K562 (cell line): ENCODE measurements at regions not wholly inside any gene's neighbourhood (a gene's known extent, or its start where the extent isn't known, plus 50 kb on each side); places are given as distances from the start of the nearest gene placed in this dataset.

Source experiments
- ATAC-seq: fragments of 200-7000 bp; cut with Tn5 transposase; 3 replicates; pipeline ENCODE4 v1.9.1; 2020; ENCODE audit warnings: moderate library complexity
- BruUV-seq: library from RNA; stranded (reverse); fragments of 400-500 nt; replicated peaks from 2 replicates; lab custom pipeline; 2021; lab: Mats Ljungman, UMichigan
- CTCF ChIA-PET: fragments of 300-600 bp; formaldehyde crosslinking; extraction: SDS; loops from one replicate; lab custom pipeline; 2021; ENCODE audit warnings: low intra/inter-chr PET ratio; lab: Yijun Ruan, JAX
- POLR2A ChIA-PET: fragments of 300-600, 350-650 bp; sonication (Branson Sonifier 250); formaldehyde crosslinking; extraction: SDS; loops from one replicate; lab custom pipeline; 2021; ENCODE audit warnings: antibody characterized with exemption, inconsistent platforms; lab: Yijun Ruan, JAX
- DNase-seq, 4 experiments: peaks; one replicate each; pipeline versions ENCODE4 v3.0.0 to v3.0.0-alpha.2; 2011 to 2018; ENCODE audit warnings: low spot score in 3 of 4, mixed read lengths in 3 of 4; ENCODE audit errors: extremely low read depth in 1 of 4
- FAIRE-seq: peaks from 2 replicates; lab custom pipeline; 2011; peaks lifted over from hg19 to GRCh38; lab: Jason Lieb, UNC
- H2AFZ ChIP-seq: 2 replicates; pipeline ENCODE4 v1.6.0; 2011; ENCODE audit warnings: low read depth, low read length, control low read depth, inconsistent platforms
- H3K27ac ChIP-seq: fragments of 200-600 bp; 3 replicates; pipeline ENCODE4 v1.8.0; 2011; ENCODE audit warnings: low read depth, mild to moderate bottlenecking, control low read depth, inconsistent platforms, low read length, moderate library complexity, mixed read lengths; ENCODE audit errors: extremely low read depth
- H3K27me3 ChIP-seq, 2 experiments: fragments of 300-600 bp in 1 of 2; 2 replicates in 1 of 2; 3 replicates in 1 of 2; pipeline versions ENCODE4 v1.6.0 to v1.8.0; 2011; ENCODE audit warnings: inconsistent platforms in 2 of 2, low read length in 2 of 2, mild to moderate bottlenecking in 1 of 2, mixed read lengths in 1 of 2, moderate library complexity in 1 of 2; ENCODE audit not compliant: control insufficient read depth in 2 of 2, insufficient read depth in 2 of 2
- H3K36me3 ChIP-seq: fragments of 300-600 bp; 3 replicates; pipeline ENCODE4 v1.8.0; 2011; ENCODE audit warnings: mild to moderate bottlenecking, low read length, inconsistent platforms; ENCODE audit not compliant: control insufficient read depth, insufficient read depth
- H3K4me1 ChIP-seq, 2 experiments: fragments of 200-600 bp in 1 of 2; replicated peaks in 1 of 2; 2 replicates in 1 of 2; 3 replicates in 1 of 2; pipeline versions ENCODE4 v1.5.1 to v1.8.0; 2011; ENCODE audit warnings: inconsistent platforms in 2 of 2, low read length in 2 of 2, mild to moderate bottlenecking in 1 of 2, mixed read lengths in 1 of 2, moderate library complexity in 1 of 2; ENCODE audit not compliant: control insufficient read depth in 2 of 2, insufficient read depth in 2 of 2
- H3K4me2 ChIP-seq: 2 replicates; pipeline ENCODE4 v1.6.1; 2011; ENCODE audit warnings: low read length, control low read depth, inconsistent platforms, mixed read lengths; ENCODE audit not compliant: insufficient read depth
- H3K4me3 ChIP-seq: fragments of 200-600 bp; sonication (generic), shearing (Covaris generic); 2 replicates; pipeline ENCODE4 v1.5.1; 2016; ENCODE audit warnings: control low read depth, inconsistent platforms
- H3K79me2 ChIP-seq: fragments of 200-600 bp; 3 replicates; pipeline ENCODE4 v1.8.0; 2011; ENCODE audit warnings: low read length, inconsistent platforms; ENCODE audit not compliant: control insufficient read depth, insufficient read depth
- H3K9ac ChIP-seq, 2 experiments: 2 replicates each; pipeline versions ENCODE4 v1.6.0 to v1.6.1; 2011; ENCODE audit warnings: low read depth in 2 of 2, low read length in 2 of 2, control low read depth in 1 of 2, inconsistent platforms in 1 of 2, mild to moderate bottlenecking in 1 of 2, mixed read lengths in 1 of 2; ENCODE audit not compliant: insufficient read depth in 1 of 2
- H3K9me1 ChIP-seq: one replicate; pipeline ENCODE4 v1.6.0; 2011; ENCODE audit warnings: inconsistent platforms, mild to moderate bottlenecking, low read length, moderate library complexity; ENCODE audit not compliant: control insufficient read depth, insufficient read depth
- H3K9me3 ChIP-seq: replicated peaks from 2 replicates; pipeline ENCODE4 v1.5.1; 2011; ENCODE audit warnings: low read depth, low read length, inconsistent platforms; ENCODE audit not compliant: control insufficient read depth, insufficient read depth
- H4K20me1 ChIP-seq: replicated peaks from 2 replicates; pipeline ENCODE4 v1.6.1; 2011; ENCODE audit warnings: low read length, inconsistent platforms, mixed read lengths; ENCODE audit not compliant: control insufficient read depth, insufficient read depth
- ELF1 ChIP-seq: fragments of 200-800 bp; sonication (Bioruptor generic); IDR thresholded peaks from 2 replicates; pipeline ENCODE4 v1.6.1; 2016; ENCODE audit warnings: missing genetic modification characterization, missing compliant biosample characterization
- ETV1 ChIP-seq: fragments of 450-650 bp; conservative IDR thresholded peaks from 2 replicates; pipeline ENCODE4 v1.6.1; 2016; ENCODE audit warnings: missing genetic modification characterization, control low read depth, low read depth, missing compliant biosample characterization
- FOXK2 ChIP-seq, 2 experiments: fragments of 450-650 bp; IDR thresholded peaks in 1 of 2; conservative IDR thresholded peaks in 1 of 2; 2 replicates each; pipeline ENCODE4 v1.6.1; 2016; ENCODE audit warnings: low read depth in 2 of 2, mild to moderate bottlenecking in 1 of 2
- HMG20B ChIP-seq: fragments of 250-450 bp; sonication (Bioruptor Pico); IDR thresholded peaks from 2 replicates; pipeline ENCODE4 v1.5.0; 2021; ENCODE audit warnings: mild to moderate bottlenecking
- HOXB6 ChIP-seq: fragments of 250-450 bp; sonication (Bioruptor Pico); IDR thresholded peaks from 2 replicates; pipeline ENCODE4 v1.5.1; 2022; ENCODE audit warnings: mild to moderate bottlenecking, borderline replicate concordance
- NR4A1 ChIP-seq, 2 experiments: fragments of 250-450 bp in 1 of 2; fragments of 450-650 bp in 1 of 2; sonication (Bioruptor Pico) in 1 of 2; IDR thresholded peaks; 2 replicates each; pipeline versions ENCODE4 v1.4.0 to v1.6.1; 2016 to 2020; ENCODE audit warnings: mild to moderate bottlenecking in 2 of 2, missing compliant biosample characterization in 1 of 2, missing genetic modification characterization in 1 of 2, moderate library complexity in 1 of 2
- SUPT5H ChIP-seq: fragments of 450-650 bp; IDR thresholded peaks from 2 replicates; pipeline ENCODE4 v1.6.1; 2016
- ZFP36 ChIP-seq: fragments of 150-350 bp; IDR thresholded peaks from 2 replicates; pipeline ENCODE4 v1.6.1; 2018; ENCODE audit warnings: low read length, low read depth; ENCODE audit not compliant: partially characterized antibody
- ZNF124 ChIP-seq: sonication (generic); formaldehyde crosslinking; IDR thresholded peaks from 2 replicates; pipeline ENCODE4 v1.8.1; 2022; ENCODE audit warnings: missing genetic modification reagents
- ZNF347 ChIP-seq: fragments of 450-650 bp; formaldehyde crosslinking; IDR thresholded peaks from 2 replicates; pipeline ENCODE4 v1.4.0; 2020; ENCODE audit warnings: low read depth, mild to moderate bottlenecking, moderate library complexity
- ZNF586 ChIP-seq: fragments of 450-650 bp; formaldehyde crosslinking; conservative IDR thresholded peaks from 2 replicates; pipeline ENCODE4 v1.4.0; 2020; ENCODE audit warnings: mild to moderate bottlenecking, moderate library complexity
- ZNF707 ChIP-seq: fragments of 250-450 bp; sonication (Bioruptor Pico); conservative IDR thresholded peaks from 2 replicates; pipeline ENCODE4 v1.8.0; 2022; ENCODE audit warnings: inconsistent platforms, mild to moderate bottlenecking, moderate library complexity
- WGBS: fragments of 100-300 bp; shearing (Covaris generic); methylation state at CpG from one replicate; pipeline ENCODE4 v1.1.6; 2016; ENCODE audit warnings: low coverage, mixed read lengths; ENCODE audit not compliant: insufficient coverage; ENCODE audit errors: missing lambda C conversion rate; 5-methylcytosine and 5-hydroxymethylcytosine counted together
- in situ Hi-C: fragments of 300-500 bp; cut with MboI; formaldehyde crosslinking; loops from 4 replicates; pipeline ENCODE4 v1.15.0; 2018; ENCODE audit warnings: inconsistent platforms, mixed read lengths
- intact Hi-C: fragments of 100-400 bp; cut with micrococcal nuclease; formaldehyde crosslinking; loops from 2 replicates; pipeline ENCODE4 v1.14.2; 2022
- TF ChIP-seq, protein P1 (sequence below), 3 experiments: fragments of 200-800 bp in 1 of 3; fragments of 250-450 bp in 1 of 3; fragments of 450-650 bp in 1 of 3; sonication (Bioruptor Pico) in 1 of 3; sonication (Bioruptor generic) in 1 of 3; formaldehyde crosslinking in 1 of 3; IDR thresholded peaks; 2 replicates each; pipeline versions ENCODE4 v1.6.1 to v1.8.0; 2016 to 2022; ENCODE audit warnings: mild to moderate bottlenecking in 2 of 3, missing genetic modification characterization in 2 of 3, missing compliant biosample characterization in 1 of 3, moderate library complexity in 1 of 3
- TF ChIP-seq, protein P2 (sequence below): fragments of 450-650 bp; IDR thresholded peaks from 2 replicates; pipeline ENCODE4 v1.7.1; 2018; ENCODE audit warnings: mild to moderate bottlenecking, low read depth; ENCODE audit not compliant: partially characterized antibody

DNA sequence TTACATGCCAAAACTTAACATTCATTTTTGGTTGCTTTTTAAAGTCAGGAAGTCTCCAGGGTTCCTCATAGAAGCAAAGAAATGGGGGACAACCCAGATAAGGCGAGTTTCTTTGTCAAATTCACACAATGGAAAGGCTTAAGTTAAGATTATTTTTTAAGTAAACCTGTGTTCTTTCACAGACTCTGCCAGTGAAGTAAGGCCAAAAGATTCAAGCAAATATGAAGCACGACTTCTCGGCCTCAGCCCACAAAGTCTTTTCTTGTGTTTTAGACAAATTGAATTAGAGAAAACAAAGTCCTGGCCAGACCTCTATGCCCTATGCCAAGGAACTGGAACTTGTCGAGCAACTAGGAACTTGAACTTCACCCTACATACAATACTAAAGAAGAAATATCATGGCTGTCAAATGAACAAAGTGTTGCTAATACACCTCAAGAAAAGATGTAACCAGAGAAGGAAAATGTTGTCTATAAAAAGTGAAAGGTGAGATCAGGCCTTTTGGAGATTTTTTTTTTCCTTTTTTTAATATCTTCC, 540.0 kb upstream of the JARID2 start (continued):
- no peak for TF ChIP-seq FOXK2 (conservative IDR thresholded peaks at IDR 0.05 in 1 of 2, IDR thresholded peaks at IDR 0.05 in 1 of 2; ENCODE audit: low read depth in 2 of 2)
- no peak for TF ChIP-seq ZFP36
- no peak for TF ChIP-seq ZNF586
- no peak for TF ChIP-seq HOXB6

DNA sequence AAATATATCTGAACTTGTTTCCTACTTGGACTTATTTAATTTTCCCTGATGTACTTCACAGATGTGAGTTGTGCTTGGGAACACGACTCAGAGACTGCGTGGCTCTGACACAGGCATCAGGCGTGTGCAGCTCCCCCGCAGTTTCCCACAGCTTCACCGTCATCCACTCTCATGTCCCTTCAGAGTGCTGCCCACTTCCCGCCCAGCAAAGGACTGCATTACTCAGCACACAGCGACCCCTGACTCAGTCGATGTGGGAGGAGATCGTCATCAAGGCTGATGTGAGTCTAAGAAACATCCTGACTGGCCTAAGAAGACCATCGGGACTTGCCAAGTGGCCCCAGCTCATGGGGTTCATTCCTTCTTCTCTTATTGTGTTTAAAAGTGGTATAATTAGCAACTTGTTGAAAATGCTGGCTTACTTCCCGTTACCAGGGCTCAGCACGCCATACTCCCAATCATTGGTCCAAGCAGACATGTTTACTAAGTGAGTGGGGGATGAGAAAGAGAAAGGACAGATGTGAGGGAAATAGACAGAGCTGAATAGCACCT, 539.4 kb upstream of the JARID2 start:
- Histone ChIP-seq H3K79me2 (no peaks in the 10 kb centered on the region), H4K20me1 (no peaks in the 10 kb centered on the region), H3K27ac (peak overlapping the region; percentile 80), H3K4me3 (no peak overlapping the region), H3K4me1 (peaks cover 24 to 74% of the 10 kb centered on the region in 2 experiments), H3K4me2 (peak overlapping the region; percentile 66), H3K9me3 (peaks cover 6% of the 10 kb centered on the region), H2AFZ (peak overlapping the region; percentile 98), H3K27me3 (no peaks in the 10 kb centered on the region), H3K36me3 (no peaks in the 10 kb centered on the region; the same call in 2 of the 3 replicates), H3K9ac (peak overlapping the region; percentile 59 to 85), H3K9me1 (no peaks in the 10 kb centered on the region)
- ATAC-seq, result peak; percentile 63
- peak; percentile 87 for FAIRE-seq
- in situ Hi-C loops, result no loop called here
- intact Hi-C loops, result loop anchor here (5.0 kb wide), 1 partner anchor 494 kb away; no protein-coding TSS in a partner anchor
- POLR2A ChIA-PET, result interaction anchor here (0.9 kb wide), 1 partner anchor 47 kb away, joined by 3 read pairs; no protein-coding TSS in a partner anchor
- CTCF ChIA-PET, result no interaction called here
- no TSS peak for BruUV-seq
- WGBS, result 11% methylated on average over 12 of the region's 12 CpGs
- peak; percentile 70 to 92 (median 79) for DNase-seq
- no peak for TF ChIP-seq HMG20B (CRISPR knock-in tag)
- TF ChIP-seq ETV1, result peak; percentile 57; the same call in 1 of the 2 replicates
- no peak for TF ChIP-seq NR4A1 (CRISPR knock-in tag; IDR thresholded peaks at IDR 0.05)
- TF ChIP-seq NR4A1 (tag; IDR thresholded peaks at IDR 0.05), result peak; percentile 73
- no peak for TF ChIP-seq ZNF347
- TF ChIP-seq, protein P1, sequence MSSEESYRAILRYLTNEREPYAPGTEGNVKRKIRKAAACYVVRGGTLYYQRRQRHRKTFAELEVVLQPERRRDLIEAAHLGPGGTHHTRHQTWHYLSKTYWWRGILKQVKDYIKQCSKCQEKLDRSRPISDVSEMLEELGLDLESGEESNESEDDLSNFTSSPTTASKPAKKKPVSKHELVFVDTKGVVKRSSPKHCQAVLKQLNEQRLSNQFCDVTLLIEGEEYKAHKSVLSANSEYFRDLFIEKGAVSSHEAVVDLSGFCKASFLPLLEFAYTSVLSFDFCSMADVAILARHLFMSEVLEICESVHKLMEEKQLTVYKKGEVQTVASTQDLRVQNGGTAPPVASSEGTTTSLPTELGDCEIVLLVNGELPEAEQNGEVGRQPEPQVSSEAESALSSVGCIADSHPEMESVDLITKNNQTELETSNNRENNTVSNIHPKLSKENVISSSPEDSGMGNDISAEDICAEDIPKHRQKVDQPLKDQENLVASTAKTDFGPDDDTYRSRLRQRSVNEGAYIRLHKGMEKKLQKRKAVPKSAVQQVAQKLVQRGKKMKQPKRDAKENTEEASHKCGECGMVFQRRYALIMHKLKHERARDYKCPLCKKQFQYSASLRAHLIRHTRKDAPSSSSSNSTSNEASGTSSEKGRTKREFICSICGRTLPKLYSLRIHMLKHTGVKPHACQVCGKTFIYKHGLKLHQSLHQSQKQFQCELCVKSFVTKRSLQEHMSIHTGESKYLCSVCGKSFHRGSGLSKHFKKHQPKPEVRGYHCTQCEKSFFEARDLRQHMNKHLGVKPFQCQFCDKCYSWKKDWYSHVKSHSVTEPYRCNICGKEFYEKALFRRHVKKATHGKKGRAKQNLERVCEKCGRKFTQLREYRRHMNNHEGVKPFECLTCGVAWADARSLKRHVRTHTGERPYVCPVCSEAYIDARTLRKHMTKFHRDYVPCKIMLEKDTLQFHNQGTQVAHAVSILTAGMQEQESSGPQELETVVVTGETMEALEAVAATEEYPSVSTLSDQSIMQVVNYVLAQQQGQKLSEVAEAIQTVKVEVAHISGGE (CRISPR knock-in tag; IDR thresholded peaks at IDR 0.05), result peak in 1 of 3 experiments; percentile 51; a peak in 1 of 6 replicates
- TF ChIP-seq SUPT5H, result peak; percentile 41; the same call in 1 of the 2 replicates
- TF ChIP-seq, protein P2, sequence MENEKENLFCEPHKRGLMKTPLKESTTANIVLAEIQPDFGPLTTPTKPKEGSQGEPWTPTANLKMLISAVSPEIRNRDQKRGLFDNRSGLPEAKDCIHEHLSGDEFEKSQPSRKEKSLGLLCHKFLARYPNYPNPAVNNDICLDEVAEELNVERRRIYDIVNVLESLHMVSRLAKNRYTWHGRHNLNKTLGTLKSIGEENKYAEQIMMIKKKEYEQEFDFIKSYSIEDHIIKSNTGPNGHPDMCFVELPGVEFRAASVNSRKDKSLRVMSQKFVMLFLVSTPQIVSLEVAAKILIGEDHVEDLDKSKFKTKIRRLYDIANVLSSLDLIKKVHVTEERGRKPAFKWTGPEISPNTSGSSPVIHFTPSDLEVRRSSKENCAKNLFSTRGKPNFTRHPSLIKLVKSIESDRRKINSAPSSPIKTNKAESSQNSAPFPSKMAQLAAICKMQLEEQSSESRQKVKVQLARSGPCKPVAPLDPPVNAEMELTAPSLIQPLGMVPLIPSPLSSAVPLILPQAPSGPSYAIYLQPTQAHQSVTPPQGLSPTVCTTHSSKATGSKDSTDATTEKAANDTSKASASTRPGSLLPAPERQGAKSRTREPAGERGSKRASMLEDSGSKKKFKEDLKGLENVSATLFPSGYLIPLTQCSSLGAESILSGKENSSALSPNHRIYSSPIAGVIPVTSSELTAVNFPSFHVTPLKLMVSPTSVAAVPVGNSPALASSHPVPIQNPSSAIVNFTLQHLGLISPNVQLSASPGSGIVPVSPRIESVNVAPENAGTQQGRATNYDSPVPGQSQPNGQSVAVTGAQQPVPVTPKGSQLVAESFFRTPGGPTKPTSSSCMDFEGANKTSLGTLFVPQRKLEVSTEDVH, result peak; percentile 40
- peak; percentile 23; the same call in 1 of the 2 replicates for TF ChIP-seq ELF1 (tag)
- no peak for TF ChIP-seq ZNF707 (CRISPR knock-in tag)
- TF ChIP-seq ZNF124 (CRISPR knock-in tag), result no peak
